ENCODE measurements at regions not wholly inside any gene's neighbourhood (a gene's known extent, or its start where the extent isn't known, plus 50 kb on each side); places are given as distances from the start of the nearest gene placed in this dataset.

DNA sequence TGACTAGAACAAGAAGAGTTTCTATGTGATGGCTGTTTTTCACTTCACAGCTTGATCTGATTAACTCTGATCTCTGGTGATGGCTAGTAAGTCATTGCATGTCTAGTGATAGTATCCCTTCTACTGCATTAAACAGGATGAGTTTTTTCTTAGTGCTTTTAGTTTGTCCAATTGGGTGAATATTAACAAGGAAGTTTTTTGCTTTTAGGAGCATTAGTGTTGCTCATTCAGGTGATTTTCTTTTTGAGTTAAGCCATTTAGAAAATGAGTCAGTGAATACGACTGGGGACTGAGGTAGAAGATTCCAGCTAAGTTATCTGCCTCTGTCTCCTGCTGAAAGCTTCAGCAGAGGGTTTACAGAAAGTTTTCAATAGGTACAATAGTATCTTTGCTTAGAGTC lies 306.7 kb downstream of the PIK3C3 start:
- Histone ChIP-seq H3K9me2 (ENCODE audit: insufficient read depth) (no peaks in the 10 kb centered on the region), H4K20me1 (ENCODE audit: insufficient read depth) (no peaks in the 10 kb centered on the region), H3K9me3 (ENCODE audit: insufficient read depth, low read depth) (no peaks in the 10 kb centered on the region), H2AFZ (no peak overlapping the region), H3K79me2 (ENCODE audit: low read depth) (no peaks in the 10 kb centered on the region), H3F3A (ENCODE audit: insufficient read depth, low read depth) (no peaks in the 10 kb centered on the region), H3K4me2 (no peak overlapping the region), H3K27ac (no peak overlapping the region), H3K4me1 (replicated peaks; ENCODE audit: insufficient read depth) (no peaks in the 10 kb centered on the region), H3K27me3 (ENCODE audit: insufficient read depth, low read depth) (no peaks in the 10 kb centered on the region), H3K4me3 (no peak overlapping the region), H3K36me3 (ENCODE audit: low read depth) (no peaks in the 10 kb centered on the region)
- BruUV-seq (replicated peaks), result no TSS peak
- no peak for TF ChIP-seq EZH2 (IDR thresholded peaks at IDR 0.05; ENCODE audit: low read depth)
- TF ChIP-seq, protein P1, sequence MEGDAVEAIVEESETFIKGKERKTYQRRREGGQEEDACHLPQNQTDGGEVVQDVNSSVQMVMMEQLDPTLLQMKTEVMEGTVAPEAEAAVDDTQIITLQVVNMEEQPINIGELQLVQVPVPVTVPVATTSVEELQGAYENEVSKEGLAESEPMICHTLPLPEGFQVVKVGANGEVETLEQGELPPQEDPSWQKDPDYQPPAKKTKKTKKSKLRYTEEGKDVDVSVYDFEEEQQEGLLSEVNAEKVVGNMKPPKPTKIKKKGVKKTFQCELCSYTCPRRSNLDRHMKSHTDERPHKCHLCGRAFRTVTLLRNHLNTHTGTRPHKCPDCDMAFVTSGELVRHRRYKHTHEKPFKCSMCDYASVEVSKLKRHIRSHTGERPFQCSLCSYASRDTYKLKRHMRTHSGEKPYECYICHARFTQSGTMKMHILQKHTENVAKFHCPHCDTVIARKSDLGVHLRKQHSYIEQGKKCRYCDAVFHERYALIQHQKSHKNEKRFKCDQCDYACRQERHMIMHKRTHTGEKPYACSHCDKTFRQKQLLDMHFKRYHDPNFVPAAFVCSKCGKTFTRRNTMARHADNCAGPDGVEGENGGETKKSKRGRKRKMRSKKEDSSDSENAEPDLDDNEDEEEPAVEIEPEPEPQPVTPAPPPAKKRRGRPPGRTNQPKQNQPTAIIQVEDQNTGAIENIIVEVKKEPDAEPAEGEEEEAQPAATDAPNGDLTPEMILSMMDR (conservative IDR thresholded peaks at IDR 0.05), result no peak
- DNase-seq, result no peak
- ChIA-PET POLR2A (ENCODE audit: unreplicated experiment) (no interaction called here), CTCF (no interaction called here)
- intact Hi-C loops (cut with micrococcal nuclease; ENCODE audit: unreplicated experiment), result no loop called here

DNA sequence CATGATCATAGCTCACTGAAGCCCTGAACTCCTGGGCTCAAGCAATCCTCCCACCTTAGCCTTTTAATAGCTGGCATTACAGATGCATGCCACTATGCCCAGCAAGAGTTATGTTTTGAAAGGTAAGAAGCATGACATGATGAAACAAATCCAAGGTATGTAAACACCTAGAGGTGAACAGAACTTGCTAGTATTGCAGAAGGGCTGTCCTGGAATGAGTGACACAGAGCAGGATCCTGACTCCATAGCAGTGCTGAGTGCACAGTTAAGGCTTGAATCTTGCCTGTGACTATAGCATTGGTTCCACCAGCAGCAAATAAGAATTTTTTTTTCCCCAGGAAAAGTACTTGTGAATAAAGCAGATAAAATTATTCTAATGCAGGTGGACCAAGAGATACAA lies 309.5 kb downstream of the PIK3C3 start:
- Histone ChIP-seq H2AFZ (no peak overlapping the region), H3K4me1 (replicated peaks; ENCODE audit: insufficient read depth) (no peaks in the 10 kb centered on the region), H3K4me2 (no peak overlapping the region), H4K20me1 (ENCODE audit: insufficient read depth) (no peaks in the 10 kb centered on the region), H3K79me2 (ENCODE audit: low read depth) (no peaks in the 10 kb centered on the region), H3K4me3 (no peak overlapping the region), H3K27ac (no peak overlapping the region), H3K27me3 (ENCODE audit: insufficient read depth, low read depth) (no peaks in the 10 kb centered on the region), H3K36me3 (ENCODE audit: low read depth) (no peaks in the 10 kb centered on the region), H3K9me3 (ENCODE audit: insufficient read depth, low read depth) (no peaks in the 10 kb centered on the region), H3F3A (ENCODE audit: insufficient read depth, low read depth) (no peaks in the 10 kb centered on the region), H3K9me2 (ENCODE audit: insufficient read depth) (no peaks in the 10 kb centered on the region)
- POLR2A ChIA-PET (ENCODE audit: unreplicated experiment), result no interaction called here
- TF ChIP-seq EZH2 (IDR thresholded peaks at IDR 0.05; ENCODE audit: low read depth), result no peak
- TF ChIP-seq, protein P1 (conservative IDR thresholded peaks at IDR 0.05), result no peak
- BruUV-seq (replicated peaks), result no TSS peak
- no peak for DNase-seq
- CTCF ChIA-PET, result no interaction called here
- intact Hi-C loops (cut with micrococcal nuclease; ENCODE audit: unreplicated experiment), result no loop called here

DNA sequence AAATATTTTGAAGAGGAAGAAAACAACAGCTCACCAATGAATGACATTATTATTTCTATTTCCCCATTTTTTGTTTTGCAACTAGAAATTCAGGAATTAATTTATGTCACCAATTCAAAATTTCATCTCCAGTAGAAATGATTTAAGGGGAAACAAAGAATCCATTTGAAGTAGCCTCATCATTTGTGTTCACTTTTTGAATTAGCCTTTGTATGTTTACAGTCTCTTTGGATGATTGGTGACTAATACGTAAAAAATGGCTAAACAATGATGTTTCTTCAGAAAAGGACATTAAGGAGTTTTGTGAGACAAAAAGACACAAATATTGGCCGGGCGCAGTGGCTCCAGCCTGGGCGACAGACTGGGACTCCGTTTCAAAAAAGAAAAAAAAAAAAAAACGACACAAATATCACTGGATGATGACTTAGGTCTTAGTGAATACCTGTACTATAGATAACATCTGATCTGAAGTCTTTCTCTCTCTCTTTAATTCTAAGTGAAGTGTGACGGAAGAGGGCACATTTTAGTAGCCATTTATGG lies 313.2 kb downstream of the PIK3C3 start:
- DNase-seq, result no peak
- no peaks in the 10 kb centered on the region for H3K36me3 ChIP-seq (ENCODE audit: low read depth)
- no TSS peak for BruUV-seq (replicated peaks)
- H3K4me2 ChIP-seq, result no peak overlapping the region
- H3F3A ChIP-seq (ENCODE audit: insufficient read depth, low read depth), result no peaks in the 10 kb centered on the region
- H3K4me3 ChIP-seq, result no peak overlapping the region
- no peaks in the 10 kb centered on the region for H3K27me3 ChIP-seq (ENCODE audit: insufficient read depth, low read depth)
- no peaks in the 10 kb centered on the region for H4K20me1 ChIP-seq (ENCODE audit: insufficient read depth)
- no peaks in the 10 kb centered on the region for H3K79me2 ChIP-seq (ENCODE audit: low read depth)
- H3K9me2 ChIP-seq (ENCODE audit: insufficient read depth), result no peaks in the 10 kb centered on the region
- H3K27ac ChIP-seq, result no peak overlapping the region
- no peaks in the 10 kb centered on the region for H3K4me1 ChIP-seq (replicated peaks; ENCODE audit: insufficient read depth)
- CTCF ChIA-PET, result no interaction called here
- TF ChIP-seq EZH2 (IDR thresholded peaks at IDR 0.05; ENCODE audit: low read depth), result no peak
- TF ChIP-seq, protein P1 (conservative IDR thresholded peaks at IDR 0.05), result no peak
- intact Hi-C loops (cut with micrococcal nuclease; ENCODE audit: unreplicated experiment), result no loop called here
- POLR2A ChIA-PET (ENCODE audit: unreplicated experiment), result no interaction called here
- H2AFZ ChIP-seq, result no peak overlapping the region
- no peaks in the 10 kb centered on the region for H3K9me3 ChIP-seq (ENCODE audit: insufficient read depth, low read depth)
